ENCODE measurements at regions not wholly inside any gene's neighbourhood (a gene's known extent, or its start where the extent isn't known, plus 50 kb on each side); places are given as distances from the start of the nearest gene placed in this dataset.

DNA sequence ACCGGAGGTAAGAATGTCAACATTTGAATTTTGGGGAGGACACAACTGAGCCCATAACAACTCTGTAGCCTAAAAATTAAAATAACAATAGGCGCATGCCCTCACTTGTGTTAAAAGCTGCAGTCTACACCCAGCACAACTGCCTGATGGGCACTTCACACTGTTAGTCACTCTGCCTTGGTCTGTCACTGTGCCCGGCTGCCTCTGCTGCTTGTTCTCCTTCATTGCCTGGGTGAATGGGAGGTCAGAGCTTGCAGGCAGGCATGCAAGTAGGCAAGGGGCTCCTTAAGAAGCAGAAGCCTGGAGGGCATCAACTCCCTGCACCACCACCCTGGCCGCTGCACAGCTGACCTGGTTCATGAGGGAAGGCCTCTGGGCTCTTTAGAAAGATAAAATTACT, 374.8 kb downstream of the MID1IP1 start:
- TF ChIP-seq, protein P1, sequence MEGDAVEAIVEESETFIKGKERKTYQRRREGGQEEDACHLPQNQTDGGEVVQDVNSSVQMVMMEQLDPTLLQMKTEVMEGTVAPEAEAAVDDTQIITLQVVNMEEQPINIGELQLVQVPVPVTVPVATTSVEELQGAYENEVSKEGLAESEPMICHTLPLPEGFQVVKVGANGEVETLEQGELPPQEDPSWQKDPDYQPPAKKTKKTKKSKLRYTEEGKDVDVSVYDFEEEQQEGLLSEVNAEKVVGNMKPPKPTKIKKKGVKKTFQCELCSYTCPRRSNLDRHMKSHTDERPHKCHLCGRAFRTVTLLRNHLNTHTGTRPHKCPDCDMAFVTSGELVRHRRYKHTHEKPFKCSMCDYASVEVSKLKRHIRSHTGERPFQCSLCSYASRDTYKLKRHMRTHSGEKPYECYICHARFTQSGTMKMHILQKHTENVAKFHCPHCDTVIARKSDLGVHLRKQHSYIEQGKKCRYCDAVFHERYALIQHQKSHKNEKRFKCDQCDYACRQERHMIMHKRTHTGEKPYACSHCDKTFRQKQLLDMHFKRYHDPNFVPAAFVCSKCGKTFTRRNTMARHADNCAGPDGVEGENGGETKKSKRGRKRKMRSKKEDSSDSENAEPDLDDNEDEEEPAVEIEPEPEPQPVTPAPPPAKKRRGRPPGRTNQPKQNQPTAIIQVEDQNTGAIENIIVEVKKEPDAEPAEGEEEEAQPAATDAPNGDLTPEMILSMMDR (IDR thresholded peaks at IDR 0.05): no peak
- TF ChIP-seq POLR2A (IDR thresholded peaks at IDR 0.05): no peak

Data from thyroid gland (tissue), 4 donors.